ENCODE measurements at regions not wholly inside any gene's neighbourhood (a gene's known extent, or its start where the extent isn't known, plus 50 kb on each side); places are given as distances from the start of the nearest gene placed in this dataset.
"Not testable (repeated sequence)": the region's sequence is repeated elsewhere in the genome, so short reads cannot be mapped to it uniquely, and the experiment has no call there.

DNA sequence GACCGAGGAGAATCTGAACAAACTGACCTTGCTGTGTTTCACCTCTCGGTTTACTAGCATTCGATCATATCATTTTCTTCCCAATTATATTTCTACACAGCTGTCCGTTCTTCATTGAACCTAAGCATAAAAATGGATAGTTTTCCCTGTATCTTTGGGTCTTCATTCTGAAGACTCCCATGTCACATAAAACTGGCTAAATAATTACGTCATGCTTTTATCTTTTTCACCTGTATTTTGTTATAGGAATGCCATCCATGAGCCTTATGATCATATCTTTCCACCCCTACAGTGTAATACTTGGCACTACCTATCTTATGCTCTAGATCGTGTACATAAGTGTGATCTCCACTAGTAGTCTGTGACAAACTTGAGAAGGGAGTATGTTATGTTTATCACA lies 456.1 kb downstream of the FGF13 start:
- no peaks in the 10 kb centered on the region for H4K20me1 ChIP-seq (ENCODE audit: insufficient read depth, low read length)
- H3K27me3 ChIP-seq (ENCODE audit: low read depth, low read length): no peaks in the 10 kb centered on the region
- no peaks in the 10 kb centered on the region for H3K4me1 ChIP-seq (ENCODE audit: low read length)
- H3K36me3 ChIP-seq (replicated peaks; ENCODE audit: low read depth, low read length): no peaks in the 10 kb centered on the region
- TF ChIP-seq EZH2phosphoT487 (IDR thresholded peaks at IDR 0.05; ENCODE audit: low read depth): no peak
- TF ChIP-seq, protein P1, sequence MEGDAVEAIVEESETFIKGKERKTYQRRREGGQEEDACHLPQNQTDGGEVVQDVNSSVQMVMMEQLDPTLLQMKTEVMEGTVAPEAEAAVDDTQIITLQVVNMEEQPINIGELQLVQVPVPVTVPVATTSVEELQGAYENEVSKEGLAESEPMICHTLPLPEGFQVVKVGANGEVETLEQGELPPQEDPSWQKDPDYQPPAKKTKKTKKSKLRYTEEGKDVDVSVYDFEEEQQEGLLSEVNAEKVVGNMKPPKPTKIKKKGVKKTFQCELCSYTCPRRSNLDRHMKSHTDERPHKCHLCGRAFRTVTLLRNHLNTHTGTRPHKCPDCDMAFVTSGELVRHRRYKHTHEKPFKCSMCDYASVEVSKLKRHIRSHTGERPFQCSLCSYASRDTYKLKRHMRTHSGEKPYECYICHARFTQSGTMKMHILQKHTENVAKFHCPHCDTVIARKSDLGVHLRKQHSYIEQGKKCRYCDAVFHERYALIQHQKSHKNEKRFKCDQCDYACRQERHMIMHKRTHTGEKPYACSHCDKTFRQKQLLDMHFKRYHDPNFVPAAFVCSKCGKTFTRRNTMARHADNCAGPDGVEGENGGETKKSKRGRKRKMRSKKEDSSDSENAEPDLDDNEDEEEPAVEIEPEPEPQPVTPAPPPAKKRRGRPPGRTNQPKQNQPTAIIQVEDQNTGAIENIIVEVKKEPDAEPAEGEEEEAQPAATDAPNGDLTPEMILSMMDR (IDR thresholded peaks at IDR 0.05; ENCODE audit: low read depth, low read length): no peak
- no peaks in the 10 kb centered on the region for H3K79me2 ChIP-seq (ENCODE audit: low read length)
- H3K27ac ChIP-seq (ENCODE audit: low read length): no peak overlapping the region
- H2AFZ ChIP-seq (ENCODE audit: low read depth, low read length): no peak overlapping the region
- H3K9ac ChIP-seq (ENCODE audit: low read length): no peak overlapping the region
- H3K4me3 ChIP-seq (ENCODE audit: low read length): no peak overlapping the region
- H3K9me3 ChIP-seq (ENCODE audit: insufficient read depth, low read length): no peaks in the 10 kb centered on the region
- H3K4me2 ChIP-seq (ENCODE audit: low read length): no peak overlapping the region

GRCh38 chrX:138264095-138264494 lies 447.4 kb downstream of the FGF13 start:
- not testable (repeated sequence) for H3K4me3 ChIP-seq (ENCODE audit: low read length); H3K27me3 ChIP-seq (ENCODE audit: low read depth, low read length); H3K9ac ChIP-seq (ENCODE audit: low read length); H4K20me1 ChIP-seq (ENCODE audit: insufficient read depth, low read length); H3K4me1 ChIP-seq (ENCODE audit: low read length); H2AFZ ChIP-seq (ENCODE audit: low read depth, low read length); H3K79me2 ChIP-seq (ENCODE audit: low read length); H3K27ac ChIP-seq (ENCODE audit: low read length); H3K4me2 ChIP-seq (ENCODE audit: low read length); H3K36me3 ChIP-seq (replicated peaks; ENCODE audit: low read depth, low read length); H3K9me3 ChIP-seq (ENCODE audit: insufficient read depth, low read length)

GRCh38 chrX:138270931-138271330 lies 440.6 kb downstream of the FGF13 start:
- H4K20me1 ChIP-seq (ENCODE audit: insufficient read depth, low read length): no peaks in the 10 kb centered on the region

DNA sequence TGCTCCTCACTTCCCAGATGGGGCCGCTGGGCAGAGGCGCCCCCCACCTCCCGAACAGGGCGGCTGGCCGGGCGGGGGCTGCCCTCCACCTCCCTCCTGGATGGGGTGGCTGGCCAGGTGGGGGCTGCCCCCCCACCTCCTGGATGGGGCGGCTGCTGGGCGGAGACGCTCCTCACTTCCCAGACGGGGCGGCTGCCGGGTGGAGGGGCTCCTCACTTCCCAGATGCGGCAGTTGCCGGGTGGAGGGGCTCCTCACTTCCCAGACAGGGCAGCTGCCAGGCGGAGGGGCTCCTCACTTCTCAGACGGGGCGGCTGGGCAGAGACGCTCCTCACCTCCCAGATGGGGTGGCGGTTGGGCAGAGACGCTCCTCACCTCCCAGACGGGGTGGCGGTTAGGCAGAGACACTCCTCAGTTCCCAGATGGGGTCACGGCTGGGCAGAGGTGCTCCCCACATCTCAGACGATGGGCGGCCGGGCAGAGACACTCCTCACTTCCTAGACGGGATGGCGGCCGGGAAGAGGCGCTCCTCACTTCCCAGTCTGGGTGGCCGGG lies 428.8 kb downstream of the FGF13 start:
- not testable (repeated sequence) for H3K27me3 ChIP-seq (ENCODE audit: low read depth, low read length); H2AFZ ChIP-seq (ENCODE audit: low read depth, low read length); H3K4me1 ChIP-seq (ENCODE audit: low read length); H3K36me3 ChIP-seq (replicated peaks; ENCODE audit: low read depth, low read length); H4K20me1 ChIP-seq (ENCODE audit: insufficient read depth, low read length); H3K4me3 ChIP-seq (ENCODE audit: low read length); H3K27ac ChIP-seq (ENCODE audit: low read length); H3K9me3 ChIP-seq (ENCODE audit: insufficient read depth, low read length); H3K9ac ChIP-seq (ENCODE audit: low read length); H3K4me2 ChIP-seq (ENCODE audit: low read length); H3K79me2 ChIP-seq (ENCODE audit: low read length)

More at GRCh38 chrX:138270931-138271330, 440.6 kb downstream of the FGF13 start:
- H3K27me3 ChIP-seq (ENCODE audit: low read depth, low read length): no peaks in the 10 kb centered on the region
- TF ChIP-seq EZH2phosphoT487 (IDR thresholded peaks at IDR 0.05; ENCODE audit: low read depth): no peak
- no peak overlapping the region for H3K4me3 ChIP-seq (ENCODE audit: low read length)
- H2AFZ ChIP-seq (ENCODE audit: low read depth, low read length): no peak overlapping the region
- no peaks in the 10 kb centered on the region for H3K79me2 ChIP-seq (ENCODE audit: low read length)
- no peak overlapping the region for H3K9ac ChIP-seq (ENCODE audit: low read length)
- H3K4me1 ChIP-seq (ENCODE audit: low read length): peaks cover 12% of the 10 kb centered on the region
- no peaks in the 10 kb centered on the region for H3K36me3 ChIP-seq (replicated peaks; ENCODE audit: low read depth, low read length)
- H3K27ac ChIP-seq (ENCODE audit: low read length): no peak overlapping the region
- H3K9me3 ChIP-seq (ENCODE audit: insufficient read depth, low read length): no peaks in the 10 kb centered on the region
- no peak overlapping the region for H3K4me2 ChIP-seq (ENCODE audit: low read length)

DNA sequence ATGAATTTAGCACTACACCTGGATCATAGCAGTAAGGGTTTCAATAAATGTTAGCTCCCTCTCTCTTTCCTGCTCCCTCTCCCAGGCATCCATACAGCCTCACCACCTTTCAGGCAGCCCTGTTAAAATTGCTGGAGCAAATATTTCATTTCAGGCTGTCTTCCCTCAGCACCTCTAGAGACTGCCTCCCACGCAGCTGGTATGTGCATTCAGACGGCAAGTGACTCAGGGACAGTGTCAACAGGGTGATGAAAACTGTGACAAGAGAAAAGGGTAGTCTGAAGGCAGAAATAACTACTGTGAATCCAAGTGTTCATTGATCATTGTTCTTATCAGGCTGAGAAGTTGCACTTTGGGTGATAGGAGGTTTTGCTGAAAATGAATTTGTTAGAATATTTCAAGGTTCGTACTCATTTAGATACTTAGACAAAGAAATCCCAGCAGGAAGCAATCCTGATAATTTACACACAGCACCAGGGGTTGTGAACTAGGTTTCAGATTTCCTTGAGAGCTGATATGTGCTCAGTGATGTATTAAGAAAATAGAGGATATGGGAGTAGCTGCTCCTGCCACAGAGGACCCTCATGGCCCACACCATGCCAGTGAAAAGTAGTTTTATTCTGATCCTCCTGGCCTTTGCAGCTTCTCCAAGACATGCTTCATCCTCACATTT lies 424.2 kb downstream of the FGF13 start:
- TF ChIP-seq EZH2phosphoT487 (IDR thresholded peaks at IDR 0.05; ENCODE audit: low read depth): no peak
- TF ChIP-seq, protein P1 (IDR thresholded peaks at IDR 0.05; ENCODE audit: low read depth, low read length): no peak
- Histone ChIP-seq H3K36me3 (replicated peaks; ENCODE audit: low read depth, low read length) (no peaks in the 10 kb centered on the region), H3K4me2 (ENCODE audit: low read length) (no peak overlapping the region), H3K79me2 (ENCODE audit: low read length) (no peaks in the 10 kb centered on the region), H3K4me1 (ENCODE audit: low read length) (no peaks in the 10 kb centered on the region), H2AFZ (ENCODE audit: low read depth, low read length) (no peak overlapping the region), H3K4me3 (ENCODE audit: low read length) (no peak overlapping the region), H3K27ac (ENCODE audit: low read length) (no peak overlapping the region), H4K20me1 (ENCODE audit: insufficient read depth, low read length) (no peaks in the 10 kb centered on the region), H3K9me3 (ENCODE audit: insufficient read depth, low read length) (no peaks in the 10 kb centered on the region), H3K9ac (ENCODE audit: low read length) (no peak overlapping the region), H3K27me3 (ENCODE audit: low read depth, low read length) (no peaks in the 10 kb centered on the region)
